ENCODE measurements at regions not wholly inside any gene's neighbourhood (a gene's known extent, or its start where the extent isn't known, plus 50 kb on each side); places are given as distances from the start of the nearest gene placed in this dataset.

DNA sequence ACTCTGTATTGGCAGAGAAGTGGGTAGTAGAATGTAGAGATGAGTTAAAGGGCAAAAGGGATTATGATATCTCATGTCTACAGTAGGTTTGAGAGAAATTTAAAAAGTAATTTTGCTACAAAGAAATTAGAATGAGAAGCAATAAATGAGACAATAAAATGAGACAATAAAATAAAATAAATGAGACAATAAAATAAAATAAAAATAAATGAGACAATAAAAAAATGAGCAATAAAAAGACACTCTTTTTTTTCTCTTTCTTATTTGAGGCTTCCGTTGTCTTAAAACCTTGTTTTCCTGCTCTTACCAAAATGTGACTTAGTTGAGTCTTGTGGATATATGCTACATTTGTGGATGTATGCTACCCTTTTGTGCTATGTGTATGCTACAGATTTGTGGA, 615.4 kb upstream of the PKDCC start:
- TF ChIP-seq YY1 (IDR thresholded peaks at IDR 0.05) (no peak), FOXA1 (IDR thresholded peaks at IDR 0.05) (no peak)
- TF ChIP-seq, protein P1, sequence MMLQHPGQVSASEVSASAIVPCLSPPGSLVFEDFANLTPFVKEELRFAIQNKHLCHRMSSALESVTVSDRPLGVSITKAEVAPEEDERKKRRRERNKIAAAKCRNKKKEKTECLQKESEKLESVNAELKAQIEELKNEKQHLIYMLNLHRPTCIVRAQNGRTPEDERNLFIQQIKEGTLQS (IDR thresholded peaks at IDR 0.05), result no peak
